ENCODE measurements at regions not wholly inside any gene's neighbourhood (a gene's known extent, or its start where the extent isn't known, plus 50 kb on each side); places are given as distances from the start of the nearest gene placed in this dataset.
A peak's percentile ranks its signal among the peaks of the same experiment; 100 is the strongest.

GRCh38 chr21:38984982-38985567, 179.3 kb downstream of the ETS2 start:
- no peak for DNase-seq (ENCODE audit: low spot score)

DNA sequence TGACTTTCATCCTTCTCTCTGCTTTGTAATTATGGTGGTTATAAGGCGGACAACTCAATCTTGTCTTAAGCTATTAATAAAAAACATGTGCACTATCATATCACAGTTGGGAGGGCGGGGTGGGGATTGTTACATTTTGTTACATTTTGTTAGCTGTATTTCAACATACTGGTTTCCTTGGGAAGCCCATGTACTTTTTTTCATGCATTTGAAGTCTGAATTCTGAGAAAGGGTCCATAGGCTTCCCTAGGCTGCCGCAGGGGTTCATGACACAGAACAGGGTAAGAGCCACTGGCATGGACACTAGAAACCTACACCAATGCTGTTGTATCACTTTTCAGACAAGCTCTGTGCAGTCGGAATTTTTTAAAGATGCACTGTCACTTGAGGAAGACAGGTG, 178.8 kb downstream of the ETS2 start:
- DNase-seq (ENCODE audit: low spot score): no peak

- DNase-seq (ENCODE audit: low spot score): no peak
Measured at GRCh38 chr21:38983560-38983959, 177.8 kb downstream of the ETS2 start.

- no peak for DNase-seq (ENCODE audit: low spot score)
Measured at GRCh38 chr21:38982804-38983203, 177.1 kb downstream of the ETS2 start.

DNA sequence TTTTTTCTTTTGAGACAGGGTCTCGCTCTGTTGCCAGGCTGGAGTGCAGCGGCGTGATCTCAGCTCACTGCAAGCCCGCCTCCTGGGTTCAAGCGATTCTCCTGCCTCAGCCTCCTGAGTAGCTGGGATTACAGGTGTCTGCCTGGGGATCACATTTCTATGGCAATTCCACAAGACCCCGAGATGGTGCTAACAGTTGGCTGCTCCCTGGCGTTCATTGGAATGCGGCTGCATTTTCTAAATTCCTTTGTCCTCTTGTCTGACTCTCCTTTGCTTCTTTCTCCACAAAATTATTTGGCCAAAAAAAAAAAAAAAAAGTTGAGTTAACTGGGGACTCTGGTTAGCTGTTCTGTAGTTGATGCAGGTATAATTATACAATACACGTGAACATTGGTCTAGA, 176.4 kb downstream of the ETS2 start:
- DNase-seq (ENCODE audit: low spot score): no peak

GRCh38 chr21:38980416-38981313, 174.9 kb downstream of the ETS2 start:
- no peak for DNase-seq (ENCODE audit: low spot score)

DNA sequence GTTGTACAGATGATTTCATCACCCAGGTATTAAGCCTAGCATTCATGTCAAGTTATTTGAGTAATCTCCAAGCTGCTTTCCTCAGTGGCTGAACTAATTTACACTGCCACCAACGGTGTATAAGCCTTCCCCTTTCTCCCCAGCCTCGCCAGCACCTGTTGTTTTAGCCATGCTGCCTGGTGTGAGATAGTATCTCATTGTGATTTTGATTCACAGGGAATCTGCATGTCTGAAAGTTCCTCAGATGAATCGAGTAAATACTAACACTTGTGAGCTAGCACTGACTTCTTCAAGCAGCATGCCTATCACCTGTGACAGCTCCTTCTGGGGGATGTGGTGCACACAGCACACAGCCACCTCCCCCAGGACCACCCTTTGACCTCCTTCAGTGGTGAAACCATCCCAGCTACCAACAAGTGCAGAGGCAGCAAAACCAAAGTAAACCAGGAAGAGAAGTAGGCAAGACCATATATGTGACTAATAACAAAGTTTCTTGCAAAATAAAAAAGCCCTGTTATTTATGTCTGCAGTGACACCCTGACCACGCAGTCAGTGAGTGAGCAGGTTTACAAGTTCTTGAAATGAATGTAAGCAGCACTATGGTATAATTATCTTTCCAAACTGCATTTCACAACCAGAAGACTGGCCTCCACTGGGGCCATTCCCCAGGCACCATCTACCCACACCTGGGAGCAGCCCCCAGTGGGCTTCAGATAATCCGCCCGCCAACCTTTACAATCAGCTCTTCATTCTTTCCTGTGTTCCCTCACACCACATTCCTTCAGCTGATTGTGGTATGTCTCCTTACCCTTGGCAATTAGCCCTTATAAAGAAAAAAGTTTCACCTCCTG, 173.8 kb downstream of the ETS2 start:
- no peak for DNase-seq (ENCODE audit: low spot score)

GRCh38 chr21:38976900-38977299, 171.2 kb downstream of the ETS2 start:
- no peak for DNase-seq (ENCODE audit: low spot score)

DNA sequence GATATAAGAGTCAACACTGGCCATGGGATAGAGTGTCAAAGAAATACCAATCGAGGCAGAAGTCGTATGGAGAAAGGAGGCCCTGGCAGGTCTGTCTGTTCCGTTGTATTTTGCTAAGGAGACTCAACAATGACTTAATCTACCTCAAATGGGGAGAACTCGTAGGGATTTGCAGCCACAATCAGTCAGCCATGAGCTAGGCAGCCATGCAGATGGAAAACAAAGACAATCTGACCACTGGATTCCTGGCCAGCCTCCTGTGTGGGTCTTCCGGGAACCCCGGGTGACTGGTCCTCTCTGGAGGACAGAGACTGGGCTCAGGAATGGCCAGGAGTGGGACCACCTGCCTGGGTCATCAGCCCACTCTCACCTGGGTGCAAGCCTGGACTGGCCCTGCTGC, 167.8 kb downstream of the ETS2 start:
- no peak for DNase-seq (ENCODE audit: low spot score)

DNA sequence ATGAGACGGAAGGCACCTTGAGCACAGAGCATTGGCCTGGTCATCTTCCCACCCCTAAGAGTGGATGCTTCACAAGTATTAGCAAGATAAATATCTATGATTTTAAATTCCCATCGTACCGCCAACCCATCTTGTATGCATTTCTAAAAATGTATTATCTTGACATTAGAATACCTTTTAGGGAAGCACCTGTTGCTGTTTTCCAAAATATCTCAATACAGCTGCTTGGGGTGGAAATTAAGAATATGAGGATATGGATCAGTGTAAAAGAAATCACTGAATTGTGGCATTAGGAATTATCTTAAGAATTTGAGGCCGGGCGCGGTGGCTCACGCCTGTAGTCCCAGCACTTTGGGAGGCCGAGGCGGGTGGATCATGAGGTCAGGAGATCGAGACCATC, 166.3 kb downstream of the ETS2 start:
- no peak for DNase-seq (ENCODE audit: low spot score)

GRCh38 chr21:38970765-38971164, 165.0 kb downstream of the ETS2 start:
- DNase-seq (ENCODE audit: low spot score): no peak

GRCh38 chr21:38968887-38969543, 163.3 kb downstream of the ETS2 start:
- DNase-seq (ENCODE audit: low spot score): no peak

GRCh38 chr21:38965910-38966504, 160.3 kb downstream of the ETS2 start:
- DNase-seq (ENCODE audit: low spot score): peak; percentile 82

DNA sequence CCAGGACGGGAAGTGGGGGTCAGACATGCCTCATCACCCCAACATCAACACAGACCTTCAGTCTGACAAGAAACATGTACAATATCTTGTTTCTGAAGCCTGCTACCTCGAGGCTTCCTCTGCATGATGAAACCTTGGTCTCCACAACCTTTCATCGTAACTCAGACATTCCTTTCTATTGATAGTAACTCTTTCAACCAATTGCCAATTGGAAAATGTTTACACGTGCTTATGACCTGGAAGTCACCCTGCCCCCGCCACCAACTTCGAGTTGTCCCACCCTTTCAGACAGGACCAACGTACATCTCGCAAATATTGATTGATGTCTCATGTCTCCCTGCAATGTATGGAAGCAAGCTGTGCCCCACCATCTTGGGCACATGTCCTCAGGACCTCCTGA, 159.5 kb downstream of the ETS2 start:
- DNase-seq (ENCODE audit: low spot score): no peak

DNA sequence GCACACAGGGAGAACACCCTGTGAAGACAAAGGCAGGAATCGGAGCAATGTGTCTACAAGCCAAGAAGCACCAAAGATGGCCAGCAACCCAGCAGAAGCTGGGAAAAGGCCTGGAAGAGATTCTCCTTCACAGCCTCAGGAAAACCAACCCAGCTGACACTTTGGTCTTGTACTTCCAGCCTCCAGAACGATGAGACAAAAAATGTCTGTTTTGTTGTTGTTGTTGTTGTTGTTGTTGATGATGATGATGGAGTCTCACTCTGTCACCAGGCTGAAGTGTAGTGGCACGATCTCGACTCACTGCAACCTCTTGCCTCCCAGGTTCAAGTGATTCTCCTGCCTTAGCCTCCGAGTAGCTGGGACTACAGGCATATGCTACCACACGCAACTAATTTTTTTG, 157.3 kb downstream of the ETS2 start:
- DNase-seq (ENCODE audit: low spot score): no peak

DNA sequence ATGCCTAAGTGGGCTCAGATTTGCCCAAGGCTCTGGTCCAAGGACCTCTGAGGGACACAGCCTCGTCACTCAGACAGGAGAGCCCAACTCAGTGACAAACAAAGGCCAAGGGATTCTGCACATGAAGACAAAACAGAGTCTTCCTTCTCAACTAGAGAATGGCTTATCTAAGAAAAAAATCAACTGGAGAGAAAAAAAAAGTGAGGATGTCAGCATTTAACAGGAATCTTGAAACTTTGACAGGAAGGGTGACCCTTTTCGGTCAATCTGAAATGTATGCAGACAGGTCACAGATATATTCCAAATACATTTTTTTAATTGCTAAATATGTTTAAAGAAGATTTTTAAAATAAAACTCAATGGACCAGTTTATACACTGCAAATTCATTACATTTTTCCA, 154.5 kb downstream of the ETS2 start:
- no peak for DNase-seq (ENCODE audit: low spot score)

DNA sequence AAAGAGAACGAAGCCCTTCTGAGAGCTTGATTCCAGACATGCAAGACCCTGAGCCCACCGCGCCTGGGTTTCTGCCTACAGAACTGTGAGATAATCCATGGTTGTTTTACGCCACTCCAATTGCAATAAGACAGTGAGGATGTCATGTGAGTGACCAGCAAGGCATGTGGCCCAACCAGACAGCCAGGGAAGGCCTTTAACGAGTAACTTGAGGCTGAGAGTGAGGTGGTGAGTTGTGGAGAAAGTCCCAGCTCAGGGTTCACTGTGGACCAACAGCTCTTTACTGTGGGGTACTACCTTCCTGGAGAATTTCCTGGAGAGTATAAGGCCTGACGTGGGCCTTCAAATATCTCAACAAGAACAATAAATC, 153.9 kb downstream of the ETS2 start:
- DNase-seq (ENCODE audit: low spot score): no peak

DNA sequence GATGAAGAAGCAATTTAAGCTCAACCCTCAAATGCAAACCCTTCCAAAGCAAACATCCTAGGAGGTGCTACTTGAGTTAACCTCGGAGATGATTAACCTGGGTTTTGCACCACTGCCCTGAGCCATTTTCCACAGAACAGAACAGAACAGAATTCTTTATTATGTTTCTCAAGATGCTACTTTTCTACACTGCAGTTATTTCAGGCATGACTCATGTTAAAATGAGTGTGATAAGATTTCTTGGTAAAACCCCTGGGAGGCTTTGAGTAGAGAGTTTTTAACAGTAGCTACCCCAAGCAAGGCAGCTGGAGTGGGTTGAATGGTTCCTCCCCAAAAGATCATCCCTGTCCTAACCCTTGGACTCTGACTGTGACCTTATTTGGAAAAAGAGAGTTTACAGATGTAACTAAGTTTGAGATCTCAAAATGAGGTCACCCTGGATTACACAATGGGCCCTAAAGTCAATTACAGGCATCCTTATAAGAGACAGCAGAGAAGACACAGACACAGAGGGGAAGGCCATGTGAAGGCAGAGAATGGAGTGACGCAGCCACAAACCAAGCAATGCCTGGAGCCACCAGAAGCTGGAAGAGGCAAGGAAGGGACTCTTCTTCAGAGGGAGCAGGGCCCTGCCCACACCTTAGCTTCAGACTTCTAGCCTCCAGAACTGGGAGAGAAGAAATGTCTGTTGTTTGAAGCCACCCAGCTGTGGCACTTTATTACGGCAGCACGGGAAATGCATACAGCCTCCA, 153.4 kb downstream of the ETS2 start:
- DNase-seq (ENCODE audit: low spot score): peak; percentile 61

DNA sequence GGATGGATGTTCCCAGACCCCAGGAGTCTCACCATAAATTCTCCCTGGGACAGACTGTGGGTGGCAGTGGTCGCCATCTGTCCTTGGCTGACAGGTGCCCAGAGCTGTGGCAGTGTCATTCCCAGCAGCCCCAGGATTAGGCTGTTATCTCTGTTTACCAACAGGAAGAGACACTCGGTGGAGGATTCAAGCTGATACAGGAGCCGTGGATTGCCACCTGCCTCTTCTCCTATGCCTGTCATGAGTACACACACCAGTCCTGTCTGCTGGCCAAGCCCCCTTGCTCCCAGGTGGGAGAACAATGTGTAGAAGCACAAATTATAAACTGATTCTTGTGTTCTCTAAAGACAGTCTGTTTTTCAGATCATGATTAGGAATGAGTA, 152.6 kb downstream of the ETS2 start:
- no peak for DNase-seq (ENCODE audit: low spot score)

DNA sequence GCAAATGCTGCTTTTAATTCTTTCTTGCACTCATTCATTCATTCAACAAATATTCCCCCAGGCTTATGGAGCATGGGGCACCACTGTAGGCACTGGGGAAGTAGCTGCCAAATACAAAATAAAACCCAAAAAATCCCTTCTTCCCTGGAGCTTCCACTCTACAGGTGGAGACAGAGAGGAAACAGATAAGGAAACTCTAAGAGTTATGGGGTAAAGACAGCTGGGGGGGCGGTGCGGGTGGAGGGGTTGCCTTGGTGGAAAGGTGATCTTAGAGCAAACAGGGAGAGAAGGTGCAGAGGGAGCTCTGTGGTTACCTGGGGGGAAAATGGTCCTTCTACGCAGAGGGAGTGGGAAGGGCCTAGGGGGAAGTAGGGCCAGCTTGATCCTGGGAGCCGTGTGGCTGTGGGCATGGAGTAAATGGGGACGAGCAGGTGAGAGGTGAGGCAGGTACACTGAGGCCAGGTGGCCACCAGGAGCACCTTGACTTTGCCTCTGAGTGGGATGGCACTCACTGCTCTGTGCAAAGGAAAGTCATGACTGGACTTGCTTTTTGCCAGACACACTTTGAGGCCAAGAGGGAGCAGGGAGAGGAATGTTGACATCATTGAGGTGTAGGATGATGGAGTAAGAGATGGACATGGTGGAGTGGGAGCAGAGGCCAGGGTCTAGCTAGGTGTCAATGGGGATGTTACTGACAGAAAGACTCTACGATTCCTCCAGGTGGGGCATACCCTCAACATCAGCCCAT, 152.0 kb downstream of the ETS2 start:
- DNase-seq (ENCODE audit: low spot score): no peak
